HPDE6-E6E7 (cell line): ENCODE measurements at regions not wholly inside any gene's neighbourhood (a gene's known extent, or its start where the extent isn't known, plus 50 kb on each side); places are given as distances from the start of the nearest gene placed in this dataset.

Experiments used
- DNase-seq: peaks from one replicate; pipeline ENCODE4 v3.0.0; 2011; ENCODE audit warnings: missing footprints; ENCODE audit errors: extremely low spot score

DNA sequence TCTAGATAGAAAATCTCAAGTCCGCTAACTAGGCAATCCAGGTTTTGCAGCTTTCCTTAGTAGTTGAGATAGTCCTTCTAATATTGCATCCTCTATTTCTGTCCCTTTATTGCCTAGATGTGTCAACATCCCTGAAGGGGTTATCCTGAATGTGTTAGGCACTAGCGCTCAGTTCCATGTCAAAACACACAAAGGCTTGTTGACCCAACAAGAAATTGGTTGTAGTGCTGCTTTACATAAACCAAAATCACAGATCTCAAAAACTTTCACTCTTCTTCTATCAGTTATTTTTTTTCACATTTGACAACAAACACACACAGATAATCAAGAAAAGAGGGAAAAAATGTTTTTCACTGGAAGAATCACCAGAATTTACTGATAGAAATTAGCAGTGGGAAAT is 51.4 kb upstream of the SOX2 start:
- no peak for DNase-seq

- DNase-seq, result no peak
Observed at GRCh38 chr3:181637456-181637855, 74.3 kb upstream of the SOX2 start.

DNA sequence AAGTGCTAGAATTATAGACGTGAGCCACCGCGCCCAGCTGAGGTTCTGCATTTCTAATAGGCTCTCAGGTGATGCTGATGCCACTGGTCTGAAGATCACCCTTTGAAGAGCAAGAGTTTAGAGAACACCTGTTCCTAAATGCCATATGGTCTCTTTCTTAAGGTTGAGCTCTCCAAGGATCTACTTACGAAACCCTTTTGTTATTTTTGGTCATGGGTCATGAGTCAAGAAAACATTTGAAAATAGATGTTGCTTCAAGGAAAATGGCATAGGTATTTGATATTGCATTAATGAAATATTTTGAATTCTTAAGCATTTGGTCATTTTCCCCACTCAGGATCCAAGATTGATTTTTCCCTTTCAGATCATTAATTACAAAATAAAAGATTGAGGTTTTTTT is 74.7 kb upstream of the SOX2 start:
- DNase-seq, result no peak

GRCh38 chr3:181635141-181635540 is 76.6 kb upstream of the SOX2 start:
- DNase-seq, result no peak

DNA sequence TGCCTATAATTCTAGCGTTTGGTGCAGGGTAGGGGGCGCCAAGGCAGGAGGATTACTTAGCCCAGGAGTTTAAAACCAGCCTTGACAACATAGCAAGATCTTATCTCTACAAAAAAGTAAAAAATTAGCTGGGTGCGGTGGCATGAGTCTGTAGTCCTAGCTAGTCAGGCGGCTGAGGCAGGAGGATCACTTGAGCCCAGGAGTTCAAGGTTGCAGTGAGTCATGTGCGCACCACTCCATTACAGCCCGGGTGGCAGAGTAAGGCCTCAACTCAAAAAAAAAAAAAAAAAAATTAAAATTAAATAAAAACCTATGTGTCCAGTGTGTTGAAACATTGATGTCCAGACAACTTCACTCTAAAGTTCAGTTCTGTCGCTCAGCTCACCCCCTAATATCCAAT is 78.2 kb upstream of the SOX2 start:
- no peak for DNase-seq

GRCh38 chr3:181631901-181632300 is 79.8 kb upstream of the SOX2 start:
- no peak for DNase-seq

- DNase-seq, result no peak
Observed at GRCh38 chr3:181630853-181631252, 80.9 kb upstream of the SOX2 start.

DNA sequence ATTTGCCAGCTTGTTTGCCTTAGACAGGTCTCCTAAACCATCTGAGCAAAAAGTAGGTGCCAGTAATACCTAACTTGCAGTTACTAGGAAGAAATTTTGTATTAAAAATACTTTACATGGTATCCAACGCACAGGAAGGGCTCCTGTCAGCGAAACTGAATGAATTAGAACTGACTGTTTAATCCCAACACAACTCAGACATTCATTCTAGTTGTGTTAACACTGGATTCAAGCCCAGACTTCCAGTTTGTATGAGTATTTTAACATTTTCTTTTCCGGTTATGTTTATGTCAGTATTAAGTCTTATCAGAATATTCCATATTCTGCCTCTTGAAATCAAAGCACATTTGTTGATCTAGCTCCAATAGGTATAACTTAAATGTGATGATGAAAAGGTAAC is 82.0 kb upstream of the SOX2 start:
- no peak for DNase-seq

GRCh38 chr3:181629029-181629428 is 82.7 kb upstream of the SOX2 start:
- DNase-seq, result peak; percentile 39

DNA sequence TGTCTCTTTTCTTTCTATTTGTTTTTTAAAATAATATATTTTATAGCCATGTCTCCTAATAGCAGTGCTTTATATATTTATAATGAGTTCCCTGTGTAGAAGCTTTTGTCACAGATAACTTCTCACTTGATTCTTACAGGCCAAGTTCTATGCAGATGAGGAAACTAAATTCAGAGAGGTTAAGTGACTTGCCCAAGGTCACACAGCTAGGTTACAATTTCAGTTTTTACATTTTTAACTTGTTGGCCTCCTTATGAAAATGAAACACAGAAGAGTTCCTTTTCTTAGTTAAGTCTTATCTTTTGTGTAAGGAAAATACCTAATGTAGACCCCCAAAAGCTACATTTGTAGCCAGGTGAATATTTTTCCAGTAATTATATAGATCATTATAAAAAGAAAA is 83.3 kb upstream of the SOX2 start:
- no peak for DNase-seq

- DNase-seq, result no peak
Observed at GRCh38 chr3:181626036-181626435, 85.7 kb upstream of the SOX2 start.

DNA sequence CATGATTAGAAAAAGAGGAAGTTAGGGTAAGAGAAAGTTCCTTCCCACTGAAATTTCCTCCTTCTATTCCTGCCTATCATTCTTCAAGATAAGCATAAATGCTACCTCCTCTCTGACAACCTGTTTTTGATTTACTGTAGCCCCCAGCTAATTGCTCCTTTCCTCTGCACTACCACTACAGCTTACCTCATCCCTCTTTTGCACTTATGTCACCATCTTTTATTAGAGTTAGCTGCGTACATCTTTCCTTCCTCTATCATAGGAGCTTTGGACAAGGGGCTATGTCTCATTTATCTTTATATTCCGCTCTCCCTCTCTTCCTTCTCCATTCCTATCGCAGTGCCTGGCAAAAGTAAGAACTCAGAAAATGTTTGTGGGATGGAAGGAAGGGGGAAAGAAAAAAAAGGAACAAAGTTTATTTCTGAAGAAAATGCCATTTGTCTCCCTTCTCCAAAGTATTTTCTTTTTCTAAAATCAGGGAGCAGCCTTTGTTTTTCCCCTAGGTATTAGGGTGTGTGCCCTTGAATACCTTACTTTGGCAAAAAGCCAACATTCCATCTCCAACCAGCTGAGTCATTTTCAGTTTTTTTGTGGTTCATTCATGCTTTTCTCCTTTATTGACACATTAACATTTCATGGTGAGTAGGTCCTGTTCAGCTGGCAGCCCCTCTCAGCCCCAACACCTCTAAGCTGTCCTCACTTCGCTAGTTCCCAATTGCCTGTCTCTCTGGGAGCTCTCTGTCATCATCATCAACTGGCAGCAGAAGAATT is 87.6 kb upstream of the SOX2 start:
- DNase-seq, result peak; percentile 31

GRCh38 chr3:181622365-181622764 is 89.4 kb upstream of the SOX2 start:
- peak; percentile 42 for DNase-seq

DNA sequence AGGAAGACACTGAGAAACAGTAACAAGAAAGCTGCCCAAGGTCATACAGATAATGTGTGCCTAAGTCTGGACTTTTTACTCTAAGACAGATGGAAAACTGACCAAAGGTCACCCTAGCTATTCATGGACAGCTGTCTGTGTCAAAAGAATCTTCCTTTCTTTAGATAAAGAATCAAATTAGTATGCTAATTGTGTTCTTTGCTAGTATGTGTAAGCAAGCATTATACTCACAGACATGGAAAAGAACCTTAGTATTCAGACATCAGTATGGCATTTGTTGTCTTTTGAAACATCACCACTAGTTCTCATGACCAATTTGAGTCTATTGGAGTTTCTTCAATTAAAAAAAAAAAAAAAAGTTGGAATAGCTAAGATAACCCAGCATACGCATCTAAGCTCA is 91.8 kb upstream of the SOX2 start:
- no peak for DNase-seq

GRCh38 chr3:181618260-181618659 is 93.5 kb upstream of the SOX2 start:
- DNase-seq, result no peak

DNA sequence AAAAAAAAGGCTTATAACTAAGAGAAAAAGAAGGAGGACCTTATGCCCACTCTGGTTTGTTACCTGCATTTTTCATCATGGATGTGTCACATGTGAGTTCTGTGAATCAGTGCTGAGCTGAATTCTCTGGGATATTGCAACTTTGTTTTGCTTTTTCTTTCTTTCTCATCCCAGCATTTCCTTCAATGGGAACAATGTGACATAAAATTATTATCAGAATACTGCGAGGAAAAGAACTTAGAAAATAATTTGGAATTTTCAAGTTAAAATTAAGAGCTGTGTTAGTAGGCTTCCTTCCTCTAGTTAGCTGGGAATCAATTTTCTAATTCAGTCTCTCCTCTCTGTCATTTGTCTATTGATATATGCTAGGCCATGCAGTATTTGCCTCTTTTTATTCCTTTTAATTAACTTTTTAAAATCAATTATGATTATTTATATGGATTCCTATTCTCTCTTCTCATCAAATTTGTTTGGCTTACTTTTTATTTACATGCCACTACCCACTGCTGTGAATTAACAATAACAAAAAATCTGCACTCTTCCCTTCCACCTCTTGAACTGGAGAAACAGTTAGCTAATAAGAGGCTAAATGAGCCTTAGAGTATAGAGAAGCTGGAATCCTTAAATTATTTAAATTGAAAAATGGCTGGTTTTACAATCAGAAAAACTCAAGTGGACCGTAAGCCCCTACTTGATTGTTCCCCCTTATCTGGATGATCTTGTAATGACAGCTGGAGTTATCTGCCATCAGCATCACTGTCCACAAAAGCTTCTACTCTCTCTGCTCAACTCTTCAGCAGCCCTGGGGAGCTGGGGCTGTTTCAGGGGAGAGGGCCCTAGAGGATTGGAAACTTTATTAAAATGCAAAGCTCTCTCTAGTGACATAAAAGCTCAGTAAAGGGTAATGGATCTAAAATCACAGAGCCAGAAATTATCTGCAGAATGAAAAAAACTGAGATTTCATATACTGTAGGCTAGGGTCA is 95.3 kb upstream of the SOX2 start:
- DNase-seq, result no peak

- no peak for DNase-seq
Observed at GRCh38 chr3:181615666-181616065, 96.1 kb upstream of the SOX2 start.

DNA sequence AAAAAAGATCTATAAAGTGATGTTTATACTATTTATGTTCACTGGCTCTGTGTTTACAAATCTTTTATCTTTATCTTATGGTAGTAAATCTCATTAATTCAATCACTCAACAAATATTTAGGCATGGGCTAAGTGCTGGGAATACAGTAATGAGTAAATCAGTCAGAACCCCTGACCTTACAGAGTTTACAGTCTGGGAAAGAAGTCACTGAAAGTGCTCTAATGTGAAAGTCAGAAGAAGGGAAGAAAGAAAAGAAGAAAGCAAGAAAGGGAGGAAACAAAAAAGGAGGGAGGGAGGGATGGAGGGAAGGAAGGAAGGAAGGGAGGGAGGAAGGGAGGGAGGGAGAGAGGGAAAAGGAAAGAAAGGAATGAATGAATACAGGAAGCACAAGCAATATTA is 96.8 kb upstream of the SOX2 start:
- no peak for DNase-seq

DNA sequence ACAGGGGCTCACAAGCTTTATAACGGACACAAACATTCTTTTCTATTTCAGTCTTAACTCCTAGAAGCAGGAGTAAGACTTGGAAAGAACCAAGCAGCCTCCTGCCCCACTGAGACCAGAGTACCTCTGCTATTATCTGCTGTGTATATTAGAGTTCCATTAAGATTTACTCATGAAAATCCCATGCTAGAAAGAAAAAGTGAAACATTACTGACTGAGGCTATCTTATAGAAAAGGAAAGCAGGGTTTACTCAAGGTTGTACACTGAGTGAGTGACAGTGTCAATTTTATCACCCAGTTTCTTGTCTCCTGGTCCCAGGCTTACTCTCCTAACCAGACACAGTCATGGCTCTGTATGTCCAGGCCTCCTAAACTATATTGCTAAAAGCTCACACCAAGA is 97.9 kb upstream of the SOX2 start:
- DNase-seq, result no peak

DNA sequence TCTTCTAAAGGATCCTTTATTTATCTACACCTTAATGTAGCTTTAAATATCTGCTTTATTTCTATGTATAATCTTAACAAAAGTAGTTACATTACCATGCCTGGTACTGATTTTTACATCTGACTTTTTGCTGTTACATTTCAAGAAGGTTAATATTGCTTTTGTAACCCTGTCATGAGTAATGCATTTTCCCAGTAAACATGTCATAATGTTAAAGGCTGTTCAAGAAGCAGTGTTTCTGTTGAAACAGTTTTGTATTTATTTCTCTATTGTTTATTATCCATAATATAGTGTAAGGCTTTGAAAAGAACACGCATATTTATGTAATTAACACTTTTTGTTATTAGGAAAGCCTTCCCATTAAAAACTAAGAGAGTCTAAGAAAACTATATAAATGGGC is 98.5 kb upstream of the SOX2 start:
- no peak for DNase-seq

DNA sequence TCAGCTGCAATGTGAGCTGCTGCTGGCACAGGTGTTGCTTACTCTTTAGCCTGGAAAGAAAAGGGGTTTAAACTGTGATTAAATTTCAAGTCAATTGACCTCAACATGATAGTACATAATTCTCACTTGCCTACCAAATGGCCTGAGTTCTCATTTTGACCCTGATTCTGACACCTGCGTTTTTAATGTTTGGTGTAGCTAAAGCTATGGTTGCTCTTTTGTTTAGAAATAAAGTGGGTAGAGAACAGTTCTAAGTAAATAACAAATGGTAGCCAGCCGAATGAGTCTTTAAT is 100.8 kb upstream of the SOX2 start:
- DNase-seq, result no peak

DNA sequence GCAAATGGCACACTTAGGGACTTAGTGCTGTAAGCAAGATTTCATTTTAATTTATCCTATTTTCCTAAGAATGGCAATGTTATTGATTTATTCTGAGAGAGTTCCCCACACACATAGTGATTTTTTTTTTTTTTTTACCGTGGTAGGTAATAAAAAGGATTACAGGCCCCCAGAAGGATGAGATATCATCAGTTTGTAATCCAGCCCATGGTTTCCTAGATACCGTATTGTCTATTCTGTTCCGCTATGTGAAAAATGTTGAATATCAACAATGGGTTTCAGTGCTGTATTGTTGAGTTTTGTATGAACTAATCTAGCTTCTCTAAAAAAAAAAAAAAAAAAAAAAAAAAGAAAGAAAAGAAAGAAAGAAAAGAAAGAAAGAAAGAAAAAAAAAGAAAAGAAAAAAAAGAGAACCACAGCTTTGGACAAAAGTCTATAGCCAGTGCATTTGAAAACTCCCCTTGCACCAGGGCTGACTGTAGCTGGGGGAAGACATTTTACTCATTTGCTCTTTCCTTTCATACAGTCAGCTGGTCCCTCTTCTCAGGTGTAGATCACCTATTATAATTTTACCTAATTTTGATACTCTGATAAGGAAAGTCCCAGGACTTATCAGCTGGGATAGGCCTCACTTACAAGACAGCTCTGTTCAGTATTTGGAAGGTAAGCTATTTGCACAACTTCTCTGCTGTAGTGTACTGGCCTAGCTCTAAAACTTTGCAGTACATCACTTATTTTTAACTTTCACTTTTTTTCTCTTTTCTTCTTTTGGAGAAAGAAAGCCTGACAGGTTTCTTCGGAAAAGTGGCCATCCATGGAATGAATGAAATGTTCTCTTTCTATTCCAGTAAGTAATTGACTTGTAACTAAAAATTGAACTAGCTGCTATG is 101.4 kb upstream of the SOX2 start:
- DNase-seq, result no peak
